HepG2 (cell line): ENCODE measurements at regions not wholly inside any gene's neighbourhood (a gene's known extent, or its start where the extent isn't known, plus 50 kb on each side); places are given as distances from the start of the nearest gene placed in this dataset.

ENCODE experiments used
- ATF1 ChIP-seq: IDR thresholded peaks from 2 replicates; pipeline ENCODE4 v1.6.1; 2016; ENCODE audit warnings: mild to moderate bottlenecking, control low read depth
- BCL6 ChIP-seq: IDR thresholded peaks from 2 replicates; pipeline ENCODE4 v1.6.1; 2016; ENCODE audit warnings: missing genetic modification reagents, missing compliant biosample characterization
- ELF3 ChIP-seq: IDR thresholded peaks from 2 replicates; pipeline ENCODE4 v1.6.1; 2016; ENCODE audit warnings: missing genetic modification reagents, missing compliant biosample characterization
- ETV5 ChIP-seq: IDR thresholded peaks from 2 replicates; pipeline ENCODE4 v1.6.1; 2018; ENCODE audit warnings: missing biosample characterization, missing genetic modification reagents, inconsistent platforms, borderline replicate concordance
- GABPA ChIP-seq, 2 experiments: IDR thresholded peaks; 2 replicates each; pipeline ENCODE4 v1.6.1; 2011 to 2016; ENCODE audit warnings: low read depth in 2 of 2, low read length in 1 of 2, missing biosample characterization in 1 of 2, missing genetic modification characterization in 1 of 2
- HOXA3 ChIP-seq: sonication (generic); formaldehyde crosslinking; IDR thresholded peaks from 2 replicates; pipeline ENCODE4 v1.5.0; 2020; ENCODE audit warnings: missing genetic modification reagents
- NR2C2 ChIP-seq: sonication (generic); formaldehyde crosslinking; IDR thresholded peaks from 2 replicates; pipeline ENCODE4 v1.4.0; 2020; ENCODE audit warnings: missing genetic modification reagents, mild to moderate bottlenecking, moderate library complexity, borderline replicate concordance
- TSC22D2 ChIP-seq: sonication (generic); formaldehyde crosslinking; IDR thresholded peaks from 2 replicates; pipeline ENCODE4 v1.5.1; 2020; ENCODE audit warnings: missing genetic modification reagents, mild to moderate bottlenecking, borderline replicate concordance
- YEATS2 ChIP-seq: sonication (generic); formaldehyde crosslinking; IDR thresholded peaks from 2 replicates; pipeline ENCODE4 v1.4.0; 2020; ENCODE audit warnings: missing genetic modification reagents, borderline replicate concordance
- ZFP82 ChIP-seq: sonication (generic); formaldehyde crosslinking; IDR thresholded peaks from 2 replicates; pipeline ENCODE4 v1.5.1; 2020; ENCODE audit warnings: mild to moderate bottlenecking, missing genetic modification reagents, borderline replicate concordance
- ZNF124 ChIP-seq: sonication (generic); formaldehyde crosslinking; IDR thresholded peaks from 2 replicates; pipeline ENCODE4 v1.4.0; 2020; ENCODE audit warnings: missing genetic modification reagents
- ZNF556 ChIP-seq: sonication (generic); formaldehyde crosslinking; IDR thresholded peaks from 2 replicates; pipeline ENCODE4 v1.4.0; 2020; ENCODE audit warnings: mild to moderate bottlenecking, missing genetic modification reagents, borderline replicate concordance
- ZUFSP ChIP-seq: sonication (generic); formaldehyde crosslinking; IDR thresholded peaks from 2 replicates; pipeline ENCODE4 v1.9.0; 2021; ENCODE audit warnings: missing genetic modification reagents, mild to moderate bottlenecking, borderline replicate concordance
- TF ChIP-seq, protein P1 (sequence below): IDR thresholded peaks from 2 replicates; pipeline ENCODE4 v1.6.1; 2016

DNA sequence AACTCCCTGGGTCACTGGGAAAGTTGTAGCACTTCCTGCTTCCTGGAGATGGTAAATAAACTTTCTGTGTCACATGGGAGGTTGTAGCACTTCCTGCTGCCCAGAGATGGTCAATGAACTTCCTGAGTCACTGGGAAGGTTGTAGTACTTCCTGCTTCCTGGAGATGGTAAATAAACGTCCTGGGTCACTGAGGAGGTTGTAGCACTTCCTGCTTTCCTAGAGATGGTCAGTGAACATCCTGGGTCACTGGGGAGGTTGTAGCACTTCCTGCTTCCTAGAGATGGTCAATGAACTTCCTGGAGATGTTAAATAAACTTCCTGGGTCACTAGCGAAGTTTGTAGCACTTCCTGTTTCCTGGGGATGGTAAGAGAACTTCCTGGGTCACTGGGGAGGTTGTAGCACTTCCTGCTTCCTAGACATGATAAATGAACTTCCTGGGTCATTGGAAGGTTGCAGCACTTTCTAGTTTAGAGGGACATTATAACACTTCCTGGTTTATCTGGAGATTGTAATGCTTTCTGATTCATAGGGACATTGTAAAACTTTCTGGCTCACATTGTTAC is 62.3 kb upstream of the CD99 start (continued):
- TF ChIP-seq ZUFSP (CRISPR knock-in tag) (no peak), ZNF124 (CRISPR knock-in tag) (no peak), ATF1 (CRISPR knock-in tag) (no peak), BCL6 (CRISPR knock-in tag) (0 out of 2 replicates have a peak, but pooled peaks have one; percentile 25), TSC22D2 (CRISPR knock-in tag) (no peak), GABPA (IDR thresholded peaks at IDR 0.05; ENCODE audit: low read depth, low read length) (peak; percentile 65), GABPA (CRISPR knock-in tag; IDR thresholded peaks at IDR 0.05; ENCODE audit: low read depth) (peak; percentile 94), ZFP82 (CRISPR knock-in tag) (peak; percentile 43; the same call in 1 of the 2 replicates), NR2C2 (CRISPR knock-in tag) (peak; percentile 97), ELF3 (peak; percentile 65; the same call in 1 of the 2 replicates), ZNF556 (CRISPR knock-in tag) (no peak), YEATS2 (CRISPR knock-in tag) (no peak), HOXA3 (CRISPR knock-in tag) (peak; percentile 24; the same call in 1 of the 2 replicates), ETV5 (CRISPR knock-in tag) (peak; percentile 48; the same call in 1 of the 2 replicates)
- TF ChIP-seq, protein P1, sequence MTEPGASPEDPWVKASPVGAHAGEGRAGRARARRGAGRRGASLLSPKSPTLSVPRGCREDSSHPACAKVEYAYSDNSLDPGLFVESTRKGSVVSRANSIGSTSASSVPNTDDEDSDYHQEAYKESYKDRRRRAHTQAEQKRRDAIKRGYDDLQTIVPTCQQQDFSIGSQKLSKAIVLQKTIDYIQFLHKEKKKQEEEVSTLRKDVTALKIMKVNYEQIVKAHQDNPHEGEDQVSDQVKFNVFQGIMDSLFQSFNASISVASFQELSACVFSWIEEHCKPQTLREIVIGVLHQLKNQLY (CRISPR knock-in tag) = no peak
